Tibial artery (tissue), 4 donors: ENCODE measurements at regions not wholly inside any gene's neighbourhood (a gene's known extent, or its start where the extent isn't known, plus 50 kb on each side); places are given as distances from the start of the nearest gene placed in this dataset.

Experiments
- DNase-seq, 2 donors: peaks; one replicate each; pipeline ENCODE4 v3.0.0-alpha.2; 2019
- H3K27ac ChIP-seq, 2 donors: fragments of 200-600 bp; sonication (generic) in 1 of 2; 1 replicate in 1 of 2; 2 replicates in 1 of 2; pipeline ENCODE4 v1.5.1; 2018 to 2019; ENCODE audit warnings: mild to moderate bottlenecking in 1 of 2
- H3K27me3 ChIP-seq, 2 donors: fragments of 200-600 bp; sonication (generic) in 1 of 2; one replicate each; pipeline versions ENCODE4 v1.5.1 to v1.6.0; 2016 to 2019
- H3K36me3 ChIP-seq, 3 donors: fragments of 200-600 bp; sonication (generic) in 2 of 3; one replicate each; pipeline ENCODE4 v1.5.1; 2016 to 2019; ENCODE audit warnings: mild to moderate bottlenecking in 2 of 3
- H3K4me1 ChIP-seq, 4 donors: fragments of 200-600 bp; sonication (generic) in 2 of 4; 1 replicate in 3 of 4; 2 replicates in 1 of 4; pipeline ENCODE4 v1.5.1; 2016 to 2019
- H3K4me3 ChIP-seq, 2 donors: fragments of 200-600 bp; sonication (generic) in 1 of 2; 1 replicate in 1 of 2; 2 replicates in 1 of 2; pipeline ENCODE4 v1.5.1; 2018 to 2019; ENCODE audit warnings: mild to moderate bottlenecking in 2 of 2
- H3K9me3 ChIP-seq, 3 donors: fragments of 200-600 bp; sonication (generic) in 1 of 3; one replicate each; pipeline ENCODE4 v1.5.1; 2016 to 2019
- intact Hi-C: fragments of 100-400 bp; cut with DNase I; formaldehyde crosslinking; loops from one replicate; pipeline ENCODE4 v1.15.0; 2023; ENCODE audit warnings: low total_unique reads
- TF ChIP-seq, protein P1 (sequence below), 2 experiments: fragments of 200-600 bp in 1 of 2; fragments of 450-650 bp in 1 of 2; IDR thresholded peaks; one replicate each; pipeline ENCODE4 v1.5.1; 2017 to 2019; ENCODE audit warnings: antibody characterized with exemption in 2 of 2, mild to moderate bottlenecking in 1 of 2, moderate library complexity in 1 of 2

DNA sequence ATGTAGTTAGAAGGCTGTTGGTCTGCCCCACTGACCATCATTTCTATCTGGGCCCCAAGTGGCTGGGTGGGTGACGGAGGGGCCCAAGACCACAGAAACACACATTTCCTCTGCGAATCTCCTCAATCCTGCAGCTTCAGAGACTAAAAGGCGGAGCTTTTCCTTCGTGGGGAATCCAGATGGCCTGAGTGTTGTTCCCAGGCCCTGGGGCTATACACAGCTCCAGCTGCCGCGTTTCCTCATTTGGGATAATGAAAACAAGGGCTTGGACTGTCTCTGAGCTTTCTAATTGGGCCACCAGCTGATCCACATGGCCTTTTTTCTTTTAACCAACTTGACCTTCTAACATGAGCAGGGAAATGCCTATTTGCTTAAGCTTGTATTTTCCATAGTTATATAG lies 339.9 kb downstream of the CXCL12 start:
- no peaks in the 10 kb centered on the region for H3K36me3 ChIP-seq
- DNase-seq = no peak
- TF ChIP-seq, protein P1, sequence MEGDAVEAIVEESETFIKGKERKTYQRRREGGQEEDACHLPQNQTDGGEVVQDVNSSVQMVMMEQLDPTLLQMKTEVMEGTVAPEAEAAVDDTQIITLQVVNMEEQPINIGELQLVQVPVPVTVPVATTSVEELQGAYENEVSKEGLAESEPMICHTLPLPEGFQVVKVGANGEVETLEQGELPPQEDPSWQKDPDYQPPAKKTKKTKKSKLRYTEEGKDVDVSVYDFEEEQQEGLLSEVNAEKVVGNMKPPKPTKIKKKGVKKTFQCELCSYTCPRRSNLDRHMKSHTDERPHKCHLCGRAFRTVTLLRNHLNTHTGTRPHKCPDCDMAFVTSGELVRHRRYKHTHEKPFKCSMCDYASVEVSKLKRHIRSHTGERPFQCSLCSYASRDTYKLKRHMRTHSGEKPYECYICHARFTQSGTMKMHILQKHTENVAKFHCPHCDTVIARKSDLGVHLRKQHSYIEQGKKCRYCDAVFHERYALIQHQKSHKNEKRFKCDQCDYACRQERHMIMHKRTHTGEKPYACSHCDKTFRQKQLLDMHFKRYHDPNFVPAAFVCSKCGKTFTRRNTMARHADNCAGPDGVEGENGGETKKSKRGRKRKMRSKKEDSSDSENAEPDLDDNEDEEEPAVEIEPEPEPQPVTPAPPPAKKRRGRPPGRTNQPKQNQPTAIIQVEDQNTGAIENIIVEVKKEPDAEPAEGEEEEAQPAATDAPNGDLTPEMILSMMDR (IDR thresholded peaks at IDR 0.05) = no peak
- no peaks in the 10 kb centered on the region for H3K9me3 ChIP-seq
- peaks cover 0 to 11% (median 8%) of the 10 kb centered on the region in 4 donors for H3K4me1 ChIP-seq
- no peaks in the 10 kb centered on the region for H3K27me3 ChIP-seq
- H3K27ac ChIP-seq = no peak overlapping the region
- H3K4me3 ChIP-seq = no peak overlapping the region
- intact Hi-C loops = loop anchor here (10.0 kb wide), 1 partner anchor 350 kb away; no protein-coding TSS in a partner anchor

DNA sequence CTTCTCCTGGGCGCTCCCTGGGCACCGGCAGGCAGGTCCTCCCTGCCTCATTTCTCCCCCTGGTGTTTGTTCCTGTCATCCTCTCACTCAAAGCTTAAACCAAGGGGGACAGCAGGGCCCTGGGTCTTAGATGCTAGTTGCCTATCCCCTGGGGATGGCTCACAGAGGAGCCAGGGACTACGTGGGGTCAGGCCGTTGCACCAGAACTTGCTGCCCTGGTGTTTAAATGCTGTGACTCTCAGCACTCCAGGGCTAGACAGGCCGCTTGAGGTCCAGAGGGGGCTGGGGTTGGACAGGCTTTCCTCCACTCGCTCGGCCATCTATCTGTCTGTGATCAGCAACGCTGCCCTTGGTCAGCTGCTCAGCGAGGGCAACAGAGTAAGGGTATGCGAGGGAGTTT lies 340.3 kb downstream of the CXCL12 start:
- H3K27ac ChIP-seq = no peak overlapping the region
- TF ChIP-seq, protein P1 (IDR thresholded peaks at IDR 0.05) = no peak
- H3K36me3 ChIP-seq = no peaks in the 10 kb centered on the region
- no peaks in the 10 kb centered on the region for H3K9me3 ChIP-seq
- no peak for DNase-seq
- intact Hi-C loops = loop anchor here (10.0 kb wide), 1 partner anchor 350 kb away; no protein-coding TSS in a partner anchor
- H3K27me3 ChIP-seq = no peaks in the 10 kb centered on the region
- H3K4me1 ChIP-seq = peaks cover 0 to 11% (median 8%) of the 10 kb centered on the region in 4 donors
- H3K4me3 ChIP-seq = no peak overlapping the region

DNA sequence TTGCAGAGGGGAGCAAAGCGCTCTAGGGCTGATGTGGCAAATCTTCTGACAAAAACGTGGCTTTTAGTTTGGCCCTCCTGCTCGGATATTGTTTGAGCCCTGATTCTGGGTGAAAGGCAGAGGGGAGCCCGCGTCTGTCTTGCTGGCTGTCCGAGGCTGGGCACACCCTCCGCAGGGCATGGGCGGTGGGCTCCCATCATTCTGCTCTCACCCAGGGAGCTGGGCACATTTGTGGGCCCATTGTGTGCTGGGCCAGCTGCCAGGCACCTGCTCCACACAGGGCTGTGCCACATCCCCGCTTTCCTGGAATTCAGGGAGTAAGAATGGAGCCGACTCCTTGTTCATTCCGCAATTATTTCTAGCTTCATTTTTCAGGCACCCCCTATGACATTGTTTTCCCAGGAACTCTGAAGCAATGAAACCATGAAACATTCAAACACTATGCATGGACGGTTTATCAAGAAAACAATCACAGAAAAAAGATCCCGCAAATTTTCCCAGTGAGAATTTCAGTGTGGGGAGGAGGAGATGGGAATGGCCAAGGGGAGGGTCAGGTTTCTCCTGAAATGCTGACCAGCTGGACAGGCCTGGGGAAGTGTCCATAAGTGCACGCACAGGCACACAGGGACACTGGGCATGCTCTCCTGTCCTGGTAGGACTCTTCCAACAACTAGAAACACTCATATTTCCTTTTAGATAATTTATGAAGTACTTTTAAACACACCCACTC lies 341.1 kb downstream of the CXCL12 start:
- Histone ChIP-seq H3K36me3 (no peaks in the 10 kb centered on the region), H3K27ac (no peak overlapping the region), H3K9me3 (no peaks in the 10 kb centered on the region), H3K4me1 (peaks cover 0 to 11% (median 8%) of the 10 kb centered on the region in 4 donors), H3K4me3 (no peak overlapping the region), H3K27me3 (no peaks in the 10 kb centered on the region)
- TF ChIP-seq, protein P1 (IDR thresholded peaks at IDR 0.05) = no peak
- no peak for DNase-seq
- intact Hi-C loops = loop anchor here (10.0 kb wide), 1 partner anchor 349 kb away; no protein-coding TSS in a partner anchor

DNA sequence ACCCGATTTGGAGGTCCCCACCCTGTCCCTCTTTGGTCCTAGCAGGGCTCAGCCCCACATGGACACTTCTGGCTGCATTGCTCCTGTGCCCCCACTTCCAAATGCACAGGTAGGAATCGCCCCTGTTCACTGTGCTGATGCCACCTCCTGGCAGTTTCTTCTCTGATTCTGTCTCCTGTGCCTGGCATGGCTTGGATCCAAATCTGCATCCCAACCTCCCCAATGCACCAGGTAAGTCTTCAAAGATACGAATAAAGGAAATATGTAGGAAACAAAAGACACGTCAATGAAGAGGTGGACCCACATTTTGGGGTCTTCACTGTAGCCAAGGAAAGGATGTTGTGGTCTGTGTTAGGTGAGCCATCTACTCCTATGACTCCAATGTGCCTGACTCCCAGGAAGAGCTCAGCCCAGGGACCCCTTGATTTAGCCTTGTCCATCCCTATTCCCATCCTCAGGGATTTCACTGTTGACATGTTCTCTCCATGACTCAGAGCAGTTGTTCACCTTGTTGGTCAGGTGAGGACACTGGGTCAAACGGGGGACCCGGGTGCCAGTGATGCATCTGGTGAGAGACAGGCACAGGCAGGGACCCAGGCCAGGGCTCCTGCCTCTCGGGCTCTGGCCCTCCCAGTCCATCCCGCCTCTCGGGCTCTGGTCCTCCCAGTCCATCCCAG lies 341.8 kb downstream of the CXCL12 start:
- no peaks in the 10 kb centered on the region for H3K27me3 ChIP-seq

DNA sequence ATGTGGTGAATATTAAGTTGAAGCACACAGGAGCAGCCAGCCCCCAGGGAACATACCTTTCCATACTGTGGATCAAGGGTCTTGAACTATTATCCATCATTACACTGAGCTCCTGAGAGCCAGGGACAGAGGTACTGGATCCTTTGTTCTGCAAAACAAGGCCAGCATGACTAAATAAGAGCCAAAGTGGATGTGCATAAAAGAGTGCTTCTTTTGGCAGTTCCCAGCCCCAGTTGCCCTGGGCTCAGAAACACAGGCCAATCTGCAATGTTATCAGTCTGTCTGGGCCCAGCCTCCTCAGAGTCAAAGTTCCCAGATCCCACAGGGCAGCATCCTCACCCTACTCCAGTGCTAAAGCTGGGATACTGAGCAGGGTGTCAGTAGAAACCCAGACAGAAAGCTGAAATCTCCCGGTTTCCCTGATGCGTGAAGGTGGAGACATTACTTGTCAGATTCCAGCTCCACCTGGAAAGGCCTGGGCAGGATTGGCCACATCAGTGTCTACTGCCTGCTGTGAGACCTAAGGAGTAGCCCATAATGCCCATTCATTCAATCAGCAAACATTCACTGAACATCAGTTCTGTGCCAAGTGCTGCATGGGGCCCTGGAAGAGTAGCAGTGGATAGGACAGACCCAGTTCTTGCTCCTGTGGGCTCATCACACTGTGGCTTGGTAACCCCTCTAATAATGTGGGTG lies 342.7 kb downstream of the CXCL12 start:
- DNase-seq = no peak
- Histone ChIP-seq H3K4me1 (peaks cover 0 to 11% (median 8%) of the 10 kb centered on the region in 4 donors), H3K27me3 (no peaks in the 10 kb centered on the region), H3K4me3 (no peak overlapping the region), H3K36me3 (no peaks in the 10 kb centered on the region), H3K9me3 (no peaks in the 10 kb centered on the region), H3K27ac (no peak overlapping the region)
- TF ChIP-seq, protein P1 (IDR thresholded peaks at IDR 0.05) = no peak
- intact Hi-C loops = loop anchor here (10.0 kb wide), 1 partner anchor 347 kb away; no protein-coding TSS in a partner anchor

More for the DNA sequence above, 341.8 kb downstream of the CXCL12 start:
- Histone ChIP-seq H3K4me3 (no peak overlapping the region), H3K4me1 (peaks cover 0 to 11% (median 8%) of the 10 kb centered on the region in 4 donors), H3K36me3 (no peaks in the 10 kb centered on the region), H3K27ac (no peak overlapping the region), H3K9me3 (no peaks in the 10 kb centered on the region)
- TF ChIP-seq, protein P1 (IDR thresholded peaks at IDR 0.05) = no peak
- intact Hi-C loops = loop anchor here (10.0 kb wide), 1 partner anchor 348 kb away; no protein-coding TSS in a partner anchor
- no peak for DNase-seq
